ENCODE measurements at regions not wholly inside any gene's neighbourhood (a gene's known extent, or its start where the extent isn't known, plus 50 kb on each side); places are given as distances from the start of the nearest gene placed in this dataset.

DNA sequence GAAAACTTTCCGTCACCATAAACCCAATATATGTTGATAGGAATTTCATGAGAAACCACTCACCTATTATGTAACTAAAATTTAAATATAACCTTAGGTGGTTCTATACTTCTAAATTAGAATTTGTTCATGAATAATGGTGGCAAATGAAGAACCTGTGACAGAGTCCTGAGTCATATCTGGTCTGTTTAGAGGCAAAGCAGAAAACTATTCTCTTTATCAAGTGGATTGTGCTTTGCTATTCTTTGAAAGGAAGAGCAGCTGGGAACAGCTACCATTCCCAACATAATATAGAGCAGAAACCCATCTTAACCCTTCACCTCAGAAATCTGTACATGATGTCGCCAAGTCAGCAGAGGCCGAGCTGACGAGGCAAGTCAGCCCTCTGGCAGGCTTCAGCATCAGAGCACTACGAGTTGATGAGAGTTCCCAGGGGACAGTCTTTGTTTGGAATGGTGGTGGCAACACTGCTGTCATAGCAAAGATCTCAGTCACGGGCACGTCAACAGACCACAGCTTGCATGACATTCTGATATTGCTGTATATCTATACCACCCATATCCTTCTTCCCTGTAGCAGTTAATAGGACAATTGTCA lies 631.9 kb upstream of the CA10 start:
- Mint-ChIP-seq H3K4me1 (no peaks in the 10 kb centered on the region), H3K4me3 (no peak overlapping the region), H3K9me3 (peaks cover 5% of the 10 kb centered on the region), H3K36me3 (ENCODE audit: low read depth) (no peaks in the 10 kb centered on the region), H3K27me3 (no peaks in the 10 kb centered on the region), H3K27ac (no peak overlapping the region)
- DNase-seq: no peak
- ATAC-seq: no peak

DNA sequence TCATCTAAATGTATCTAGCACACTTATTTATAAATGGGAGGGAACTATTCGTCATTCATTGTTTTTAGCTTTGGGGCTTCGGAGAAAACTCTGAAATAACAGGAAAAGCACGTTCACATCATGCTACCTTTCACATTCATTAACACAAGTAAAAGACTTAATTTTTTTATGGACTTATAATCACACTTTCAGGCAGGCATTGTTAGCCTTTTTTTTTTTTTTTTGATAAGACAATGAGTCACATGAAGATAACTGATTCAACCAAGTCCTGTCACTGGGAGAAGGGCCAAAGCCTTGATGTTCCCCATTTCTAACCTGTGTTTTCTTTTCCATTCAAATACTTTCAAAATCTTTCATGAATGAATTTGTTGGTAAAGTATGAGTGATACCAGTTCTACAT lies 631.3 kb upstream of the CA10 start:
- H3K4me3 Mint-ChIP-seq: no peak overlapping the region
- no peaks in the 10 kb centered on the region for H3K36me3 Mint-ChIP-seq (ENCODE audit: low read depth)
- DNase-seq (no peak), ATAC-seq (no peak)
- peaks cover 4% of the 10 kb centered on the region for H3K9me3 Mint-ChIP-seq
- H3K27me3 Mint-ChIP-seq: no peaks in the 10 kb centered on the region
- no peaks in the 10 kb centered on the region for H3K4me1 Mint-ChIP-seq
- no peak overlapping the region for H3K27ac Mint-ChIP-seq

DNA sequence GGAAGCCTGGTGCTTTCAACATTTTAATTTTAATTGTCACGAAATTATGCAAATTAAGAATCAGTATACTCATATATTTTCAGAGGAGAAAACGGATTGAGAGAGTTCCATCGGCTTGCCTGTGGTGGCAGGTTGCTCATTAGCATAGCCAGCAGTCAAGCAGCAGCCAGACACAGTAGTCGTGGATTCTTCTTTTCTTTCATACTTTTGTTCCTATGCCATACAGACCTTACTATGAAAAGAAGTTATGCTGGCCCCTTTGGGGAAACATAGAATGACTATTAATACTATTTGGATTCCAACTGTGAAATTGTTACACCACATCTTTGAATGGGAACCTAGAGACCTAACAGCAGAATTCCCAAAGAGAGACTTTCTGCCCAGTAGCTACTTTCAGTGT lies 617.7 kb upstream of the CA10 start:
- Mint-ChIP-seq H3K27ac (no peak overlapping the region), H3K4me3 (no peak overlapping the region), H3K36me3 (ENCODE audit: low read depth) (no peaks in the 10 kb centered on the region), H3K27me3 (no peaks in the 10 kb centered on the region), H3K4me1 (no peaks in the 10 kb centered on the region), H3K9me3 (peaks cover 12% of the 10 kb centered on the region)
- ATAC-seq (no peak), DNase-seq (no peak)

DNA sequence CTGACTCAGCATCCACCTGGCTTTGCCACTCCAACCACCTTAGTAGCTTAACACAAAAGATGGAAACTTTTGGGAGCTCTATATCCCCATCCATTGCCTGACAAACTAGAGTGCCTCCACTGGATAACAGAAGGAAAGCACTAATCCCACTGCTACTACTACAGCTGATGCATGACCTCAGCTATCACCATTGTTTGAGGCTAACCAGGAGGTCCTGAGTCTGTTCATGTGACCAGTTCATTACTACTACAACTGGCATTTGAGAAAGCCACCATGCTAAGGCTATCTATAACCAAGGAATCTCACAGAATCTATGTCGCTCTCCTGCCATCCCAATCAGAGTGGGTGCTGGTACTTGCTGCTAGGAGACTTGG lies 604.3 kb upstream of the CA10 start:
- H3K27me3 Mint-ChIP-seq: no peaks in the 10 kb centered on the region
- H3K36me3 Mint-ChIP-seq (ENCODE audit: low read depth): no peaks in the 10 kb centered on the region
- H3K4me1 Mint-ChIP-seq: no peaks in the 10 kb centered on the region
- no peak overlapping the region for H3K4me3 Mint-ChIP-seq
- no peak for DNase-seq
- H3K27ac Mint-ChIP-seq: no peak overlapping the region
- peaks cover 11% of the 10 kb centered on the region for H3K9me3 Mint-ChIP-seq
- ATAC-seq: no peak

DNA sequence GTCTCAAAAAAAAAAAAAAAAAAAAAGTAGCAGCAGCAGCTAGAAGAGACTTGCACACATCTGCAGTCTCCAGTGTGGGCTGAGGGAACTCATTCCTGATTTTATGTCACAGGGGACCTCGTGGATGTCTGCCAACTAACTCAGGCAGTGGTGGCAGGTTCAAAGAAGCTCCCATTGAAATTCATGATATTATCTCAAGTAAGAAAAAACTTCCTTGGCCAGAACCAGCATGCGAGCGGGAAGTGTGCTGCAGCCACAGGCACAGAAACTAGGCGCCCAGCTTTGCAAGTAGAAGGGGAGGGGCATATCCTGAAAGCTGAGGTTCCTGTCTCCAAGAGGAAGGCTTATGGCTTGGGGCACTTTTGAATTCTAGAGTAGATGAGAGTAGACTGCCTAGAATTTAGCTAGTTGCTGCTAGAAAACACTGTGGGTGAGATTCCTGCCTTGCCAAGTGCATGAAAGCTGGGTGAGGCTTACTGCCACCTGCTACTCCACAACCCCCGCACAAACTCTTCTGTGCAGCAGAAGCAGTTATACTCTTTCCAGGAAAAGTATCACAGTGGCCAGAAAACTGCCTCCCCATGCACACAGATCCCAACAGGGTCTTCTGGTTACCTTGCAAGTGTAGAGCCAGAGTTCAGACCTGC lies 603.8 kb upstream of the CA10 start:
- DNase-seq (no peak), ATAC-seq (no peak)
- Mint-ChIP-seq H3K27ac (no peak overlapping the region), H3K4me3 (no peak overlapping the region), H3K36me3 (ENCODE audit: low read depth) (no peaks in the 10 kb centered on the region), H3K27me3 (no peaks in the 10 kb centered on the region), H3K9me3 (peaks cover 11% of the 10 kb centered on the region), H3K4me1 (no peaks in the 10 kb centered on the region)

DNA sequence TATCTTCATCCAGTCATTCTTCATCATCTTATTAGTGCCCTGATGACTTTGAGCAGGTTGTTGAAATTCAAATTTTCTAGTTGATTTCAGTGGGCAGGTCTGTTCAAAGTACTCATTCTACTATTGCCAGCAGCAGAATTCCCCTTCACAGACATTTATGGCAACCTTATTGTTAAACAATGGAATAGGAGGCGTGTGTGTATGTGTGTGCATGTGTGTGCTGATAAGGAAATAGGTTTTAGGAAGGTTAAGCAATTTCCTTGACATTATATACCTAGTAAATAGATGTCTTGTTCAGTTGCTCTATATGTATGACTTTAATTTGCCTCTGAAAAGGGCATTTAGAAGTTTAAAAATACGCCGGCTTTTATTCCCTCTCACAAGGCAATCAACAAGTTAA lies 601.4 kb upstream of the CA10 start:
- DNase-seq (no peak), ATAC-seq (no peak)
- no peaks in the 10 kb centered on the region for H3K4me1 Mint-ChIP-seq
- no peak overlapping the region for H3K27ac Mint-ChIP-seq
- H3K36me3 Mint-ChIP-seq (ENCODE audit: low read depth): no peaks in the 10 kb centered on the region
- peaks cover 7% of the 10 kb centered on the region for H3K9me3 Mint-ChIP-seq
- no peak overlapping the region for H3K4me3 Mint-ChIP-seq
- H3K27me3 Mint-ChIP-seq: no peaks in the 10 kb centered on the region

DNA sequence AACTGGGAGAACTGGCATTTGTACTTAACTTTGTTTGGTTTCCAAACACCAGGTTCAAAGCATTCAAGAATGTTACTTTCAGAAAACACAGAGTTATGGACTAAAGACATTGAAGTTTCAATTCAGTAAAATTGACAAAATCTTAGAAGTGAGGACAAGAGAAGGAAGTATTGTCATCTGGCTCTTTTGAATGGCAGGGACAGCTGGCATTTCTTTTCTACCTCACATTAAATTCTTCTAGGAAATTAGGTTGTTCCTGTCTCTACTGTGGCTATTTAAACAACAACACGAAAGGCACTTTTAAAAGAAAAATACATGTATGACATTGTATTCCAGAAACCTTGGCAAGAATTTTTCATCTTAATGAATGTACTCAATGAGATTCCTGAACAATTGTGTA lies 600.0 kb upstream of the CA10 start:
- H3K27me3 Mint-ChIP-seq: no peaks in the 10 kb centered on the region
- no peaks in the 10 kb centered on the region for H3K9me3 Mint-ChIP-seq
- no peak for DNase-seq
- no peak overlapping the region for H3K27ac Mint-ChIP-seq
- H3K36me3 Mint-ChIP-seq (ENCODE audit: low read depth): no peaks in the 10 kb centered on the region
- ATAC-seq: no peak
- no peaks in the 10 kb centered on the region for H3K4me1 Mint-ChIP-seq
- H3K4me3 Mint-ChIP-seq: no peak overlapping the region

DNA sequence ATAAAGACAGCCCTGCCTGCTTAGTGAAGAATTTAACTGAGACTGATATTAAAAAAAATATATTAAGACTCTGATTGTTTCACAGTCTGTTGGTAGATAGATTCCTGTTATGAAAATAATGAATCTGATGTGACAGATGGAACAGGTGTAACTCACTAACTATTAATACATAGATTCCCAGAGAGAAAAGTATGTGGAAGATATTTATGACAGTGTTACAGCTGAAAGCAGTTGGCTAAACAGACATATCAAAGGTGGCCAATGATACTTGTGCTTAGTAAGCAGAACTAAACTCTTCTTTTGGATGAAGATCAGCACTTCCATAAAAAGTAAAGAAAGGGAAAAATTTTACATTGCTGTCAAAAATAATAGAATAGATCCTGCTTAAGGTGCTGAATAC lies 598.2 kb upstream of the CA10 start:
- H3K4me3 Mint-ChIP-seq: no peak overlapping the region
- H3K4me1 Mint-ChIP-seq: no peaks in the 10 kb centered on the region

DNA sequence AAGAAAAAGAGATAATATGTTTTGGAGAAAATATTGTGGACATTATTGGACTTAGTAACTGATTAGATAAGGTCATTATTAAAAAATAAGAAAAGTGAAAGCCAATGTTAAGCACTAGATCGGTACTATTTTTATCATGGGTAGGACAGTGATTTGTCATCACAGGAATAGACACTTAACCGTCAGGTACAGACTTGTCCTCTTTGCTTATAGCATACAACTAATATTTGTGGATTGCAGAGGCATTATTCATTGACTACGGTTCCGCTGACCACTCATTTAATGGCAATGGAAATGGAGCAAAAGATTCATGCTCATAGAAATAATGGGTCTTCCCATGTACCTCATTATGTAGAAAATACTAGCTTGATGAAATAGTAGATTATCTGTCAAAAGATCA lies 596.3 kb upstream of the CA10 start:
- H3K36me3 Mint-ChIP-seq (ENCODE audit: low read depth): no peaks in the 10 kb centered on the region
- H3K4me3 Mint-ChIP-seq: no peak overlapping the region
- no peak overlapping the region for H3K27ac Mint-ChIP-seq
- H3K4me1 Mint-ChIP-seq: no peaks in the 10 kb centered on the region
- ATAC-seq: no peak
- no peaks in the 10 kb centered on the region for H3K27me3 Mint-ChIP-seq
- no peak for DNase-seq
- no peaks in the 10 kb centered on the region for H3K9me3 Mint-ChIP-seq

More for the DNA sequence above, 598.2 kb upstream of the CA10 start:
- H3K27me3 Mint-ChIP-seq: no peaks in the 10 kb centered on the region
- ATAC-seq (no peak), DNase-seq (no peak)
- H3K27ac Mint-ChIP-seq: no peak overlapping the region
- no peaks in the 10 kb centered on the region for H3K36me3 Mint-ChIP-seq (ENCODE audit: low read depth)
- no peaks in the 10 kb centered on the region for H3K9me3 Mint-ChIP-seq

DNA sequence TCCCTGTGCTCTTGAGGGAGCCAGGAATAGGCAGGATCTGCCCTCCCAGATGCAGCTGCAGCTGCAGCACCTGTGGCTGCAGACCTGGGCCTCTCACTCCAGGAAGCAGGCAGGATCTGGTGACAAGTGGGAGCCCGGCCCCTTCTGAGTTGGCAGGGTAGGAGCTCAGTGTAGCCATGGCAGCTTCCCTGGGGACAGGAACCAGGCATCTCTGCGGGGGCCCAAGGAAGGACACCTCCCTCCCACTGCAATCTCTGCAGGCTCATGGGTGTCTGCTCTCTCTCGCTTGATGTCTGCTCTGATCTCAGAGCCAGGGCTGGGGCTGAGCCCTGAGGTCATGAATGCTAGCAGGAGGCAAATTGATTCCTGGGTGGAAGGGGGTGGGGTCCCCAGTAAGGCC lies 592.5 kb upstream of the CA10 start:
- H3K27me3 Mint-ChIP-seq: no peaks in the 10 kb centered on the region

DNA sequence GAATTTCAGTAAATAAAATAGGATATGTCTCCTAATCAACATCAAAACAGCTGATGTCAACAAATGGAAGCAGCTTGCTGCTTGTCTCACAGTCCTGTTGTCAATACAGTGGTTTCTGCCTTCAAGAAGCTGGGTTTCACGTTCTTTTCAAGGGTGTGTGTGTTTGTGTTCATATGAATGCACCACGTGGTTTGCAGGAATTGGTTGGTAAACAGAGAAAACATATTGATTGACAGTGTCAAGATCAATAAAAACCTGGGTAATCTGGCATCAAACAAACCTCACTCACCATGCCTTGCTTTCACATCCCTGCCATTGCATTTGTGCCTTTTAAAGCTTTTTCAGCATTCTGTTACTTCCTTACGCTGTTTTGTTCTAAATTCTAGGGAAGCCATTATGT lies 585.7 kb upstream of the CA10 start:
- H3K27ac Mint-ChIP-seq: no peak overlapping the region
- no peak overlapping the region for H3K4me3 Mint-ChIP-seq
- ATAC-seq (no peak), DNase-seq (no peak)
- H3K4me1 Mint-ChIP-seq: no peaks in the 10 kb centered on the region
- H3K9me3 Mint-ChIP-seq: no peaks in the 10 kb centered on the region
- H3K27me3 Mint-ChIP-seq: no peaks in the 10 kb centered on the region
- H3K36me3 Mint-ChIP-seq (ENCODE audit: low read depth): no peaks in the 10 kb centered on the region

More for the DNA sequence above, 592.5 kb upstream of the CA10 start:
- no peaks in the 10 kb centered on the region for H3K4me1 Mint-ChIP-seq
- ATAC-seq (no peak), DNase-seq (no peak)
- no peak overlapping the region for H3K4me3 Mint-ChIP-seq
- no peaks in the 10 kb centered on the region for H3K36me3 Mint-ChIP-seq (ENCODE audit: low read depth)
- no peaks in the 10 kb centered on the region for H3K9me3 Mint-ChIP-seq
- no peak overlapping the region for H3K27ac Mint-ChIP-seq

DNA sequence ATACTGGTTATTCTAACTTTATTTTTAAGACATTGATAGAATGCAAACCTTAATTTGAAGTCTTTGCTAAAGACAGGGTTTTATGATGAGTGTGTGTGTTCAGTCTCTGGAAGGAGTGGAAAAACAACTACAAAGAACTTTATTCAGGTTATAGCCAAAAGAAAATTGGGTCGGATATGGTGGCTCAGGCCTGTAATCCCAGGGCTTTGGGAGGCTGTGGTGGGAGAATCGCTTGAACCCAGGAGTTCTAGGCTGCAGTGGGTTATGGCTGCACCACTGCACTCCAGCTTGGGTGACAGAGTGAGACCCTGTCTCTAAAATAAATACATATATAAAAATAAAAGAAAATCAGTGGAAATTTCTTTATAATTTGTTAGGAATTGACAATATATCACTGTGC lies 581.5 kb upstream of the CA10 start:
- Mint-ChIP-seq H3K9me3 (no peaks in the 10 kb centered on the region), H3K27me3 (no peaks in the 10 kb centered on the region), H3K36me3 (ENCODE audit: low read depth) (no peaks in the 10 kb centered on the region), H3K27ac (no peak overlapping the region), H3K4me1 (no peaks in the 10 kb centered on the region), H3K4me3 (no peak overlapping the region)
- ATAC-seq (no peak), DNase-seq (no peak)

DNA sequence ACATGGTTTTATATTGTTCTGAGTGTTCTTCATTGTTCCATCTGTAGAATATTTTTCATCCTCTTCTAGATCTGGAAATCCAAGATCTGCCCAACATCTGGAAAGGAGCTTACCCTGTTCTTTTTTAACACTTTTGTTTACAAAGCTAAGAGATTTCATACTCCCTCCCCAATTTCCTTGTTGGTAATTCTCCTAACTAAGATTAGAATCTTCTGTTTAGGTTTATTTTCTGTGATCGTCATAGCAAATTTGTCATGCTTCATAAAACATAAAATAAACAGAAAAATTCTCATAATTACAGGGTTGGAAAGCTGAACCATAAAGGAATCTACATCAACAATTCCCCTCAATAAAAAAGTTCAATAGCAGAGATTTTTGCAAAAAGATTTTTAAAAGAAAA lies 580.3 kb upstream of the CA10 start:
- no peaks in the 10 kb centered on the region for H3K27me3 Mint-ChIP-seq
- no peaks in the 10 kb centered on the region for H3K4me1 Mint-ChIP-seq
- H3K27ac Mint-ChIP-seq: no peak overlapping the region
- no peak for ATAC-seq
- H3K9me3 Mint-ChIP-seq: peaks cover 7% of the 10 kb centered on the region
- H3K36me3 Mint-ChIP-seq (ENCODE audit: low read depth): no peaks in the 10 kb centered on the region
- no peak overlapping the region for H3K4me3 Mint-ChIP-seq
- DNase-seq: no peak

DNA sequence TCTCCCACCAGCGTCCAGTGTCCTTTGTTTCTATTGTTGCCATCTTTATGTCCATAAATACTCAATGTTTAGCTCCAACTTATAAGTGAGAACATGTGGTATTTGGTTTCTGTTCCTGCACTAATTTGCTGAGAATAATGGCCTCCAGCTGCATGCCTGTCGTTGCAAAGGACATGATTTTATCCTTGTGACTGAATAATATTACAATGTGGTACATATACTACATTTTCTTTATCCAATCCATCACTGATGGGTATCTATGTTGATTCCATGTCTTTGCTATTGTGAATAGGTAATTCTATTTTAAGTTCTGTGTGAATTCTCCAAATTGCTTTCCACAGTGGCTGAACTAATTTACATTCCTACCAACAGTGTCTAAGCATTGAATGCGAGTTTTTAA lies 578.6 kb upstream of the CA10 start:
- no peak overlapping the region for H3K4me3 Mint-ChIP-seq
- no peak overlapping the region for H3K27ac Mint-ChIP-seq
- H3K36me3 Mint-ChIP-seq (ENCODE audit: low read depth): no peaks in the 10 kb centered on the region
- H3K9me3 Mint-ChIP-seq: peaks cover 8% of the 10 kb centered on the region
- no peaks in the 10 kb centered on the region for H3K4me1 Mint-ChIP-seq
- no peaks in the 10 kb centered on the region for H3K27me3 Mint-ChIP-seq
- ATAC-seq: no peak
- no peak for DNase-seq

DNA sequence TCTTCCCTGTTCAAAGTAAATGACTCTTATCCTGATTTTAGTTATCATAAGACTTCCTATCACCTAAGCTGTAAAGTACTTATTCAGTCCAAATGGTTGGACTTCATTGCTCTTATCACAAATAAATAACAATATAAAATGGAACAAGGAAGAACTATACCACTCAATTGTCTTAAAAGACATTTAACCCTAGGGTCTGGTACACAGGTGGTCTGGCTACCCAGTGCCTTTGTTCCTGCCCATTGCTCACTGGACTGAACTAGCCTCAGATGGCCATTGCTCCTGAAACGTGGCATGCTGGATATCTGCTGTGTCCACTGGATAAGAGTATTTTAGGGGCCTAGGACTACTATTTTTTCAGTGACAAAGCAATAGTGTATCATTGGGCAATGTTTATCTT lies 574.3 kb upstream of the CA10 start:
- DNase-seq (no peak), ATAC-seq (no peak)
- Mint-ChIP-seq H3K4me1 (no peaks in the 10 kb centered on the region), H3K36me3 (ENCODE audit: low read depth) (no peaks in the 10 kb centered on the region), H3K27ac (no peak overlapping the region), H3K27me3 (no peaks in the 10 kb centered on the region), H3K9me3 (peaks cover 8% of the 10 kb centered on the region), H3K4me3 (no peak overlapping the region)

DNA sequence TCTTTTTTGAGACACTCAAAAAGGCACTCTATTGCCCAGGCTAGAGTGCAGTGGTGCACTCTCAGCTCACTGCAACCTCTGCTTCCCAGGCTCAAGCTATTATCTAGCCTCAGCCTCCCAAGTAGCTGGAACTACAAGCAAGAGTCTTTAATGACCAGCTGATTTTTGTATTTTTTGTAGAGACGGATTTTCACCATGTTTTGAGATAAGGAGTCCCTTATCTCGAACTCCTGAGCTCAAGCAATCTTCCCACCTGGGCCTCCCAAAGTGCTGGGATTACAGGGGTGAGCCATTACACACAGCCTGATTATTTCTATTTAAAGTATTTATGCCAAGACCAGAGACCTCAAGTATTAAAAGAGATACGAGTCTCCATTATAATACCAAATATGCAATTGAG lies 566.1 kb upstream of the CA10 start:
- no peaks in the 10 kb centered on the region for H3K36me3 Mint-ChIP-seq (ENCODE audit: low read depth)
- ATAC-seq: no peak
- H3K27me3 Mint-ChIP-seq: no peaks in the 10 kb centered on the region
- DNase-seq: no peak
- H3K4me1 Mint-ChIP-seq: no peaks in the 10 kb centered on the region
- H3K9me3 Mint-ChIP-seq: peaks cover 4% of the 10 kb centered on the region
- H3K27ac Mint-ChIP-seq: no peak overlapping the region
- no peak overlapping the region for H3K4me3 Mint-ChIP-seq
